Gastroesophageal sphincter (tissue), 4 donors: ENCODE measurements at regions not wholly inside any gene's neighbourhood (a gene's known extent, or its start where the extent isn't known, plus 50 kb on each side); places are given as distances from the start of the nearest gene placed in this dataset.

ENCODE experiments used
- ATAC-seq: fragments of 150-250 bp; one replicate; pipeline ENCODE4 v1.9.1; 2016; ENCODE audit warnings: mild to moderate bottlenecking, moderate library complexity
- H3K27ac ChIP-seq, 4 donors: fragments of 200-600 bp; sonication (generic) in 3 of 4; 1 replicate in 3 of 4; 2 replicates in 1 of 4; pipeline ENCODE4 v1.5.1; 2016 to 2019
- H3K27me3 ChIP-seq: fragments of 200-600 bp; sonication (generic); one replicate; pipeline ENCODE4 v1.5.1; 2019
- H3K36me3 ChIP-seq, 2 donors: fragments of 200-600 bp; sonication (generic); one replicate each; pipeline ENCODE4 v1.5.1; 2019; ENCODE audit warnings: control low read depth in 1 of 2
- H3K4me1 ChIP-seq, 3 donors: fragments of 200-600 bp; sonication (generic); 1 replicate in 2 of 3; 2 replicates in 1 of 3; pipeline ENCODE4 v1.5.1; 2016 to 2019; ENCODE audit warnings: control low read depth in 2 of 3
- H3K4me3 ChIP-seq, 2 donors: fragments of 200-600 bp; sonication (generic); one replicate each; pipeline ENCODE4 v1.5.1; 2019; ENCODE audit warnings: mild to moderate bottlenecking in 1 of 2, moderate library complexity in 1 of 2
- H3K9me3 ChIP-seq, 3 donors: fragments of 200-600 bp; sonication (generic); one replicate each; pipeline ENCODE4 v1.5.1; 2017 to 2019; ENCODE audit warnings: control low read depth in 2 of 3
- CTCF ChIP-seq, 4 experiments: fragments of 200-600 bp in 2 of 4; fragments of 450-650 bp in 2 of 4; sonication (generic) in 1 of 4; IDR thresholded peaks; one replicate each; pipeline ENCODE4 v1.5.1; 2017 to 2019; ENCODE audit warnings: antibody characterized with exemption in 4 of 4, mild to moderate bottlenecking in 2 of 4, moderate library complexity in 2 of 4
- EP300 ChIP-seq: sonication (generic); formaldehyde crosslinking; IDR thresholded peaks from one replicate; pipeline ENCODE4 v1.6.1; 2017; ENCODE audit warnings: antibody characterized with exemption, mild to moderate bottlenecking
- POLR2A ChIP-seq, 2 donors: fragments of 450-650 bp; IDR thresholded peaks; one replicate each; pipeline ENCODE4 v1.6.1; 2017; ENCODE audit warnings: antibody characterized with exemption in 2 of 2, mild to moderate bottlenecking in 2 of 2, moderate library complexity in 1 of 2
- POLR2AphosphoS5 ChIP-seq: sonication (generic); formaldehyde crosslinking; IDR thresholded peaks from one replicate; pipeline ENCODE4 v1.6.1; 2017; ENCODE audit warnings: antibody characterized with exemption
- WGBS, 2 donors: methylation state at CpG; one replicate each; pipeline ENCODE4 v1.1.5; 2018; ENCODE audit warnings: low coverage in 1 of 2; 5-methylcytosine and 5-hydroxymethylcytosine counted together

GRCh38 chr17:45730192-45730591, 53.9 kb upstream of the CRHR1 start:
- no peaks in the 10 kb centered on the region for H3K4me1 ChIP-seq
- peaks cover 64% of the 10 kb centered on the region for H3K27me3 ChIP-seq
- ATAC-seq, result no peak
- TF ChIP-seq POLR2A (IDR thresholded peaks at IDR 0.05), result no peak
- TF ChIP-seq EP300, result no peak
- TF ChIP-seq POLR2AphosphoS5, result no peak
- TF ChIP-seq CTCF (IDR thresholded peaks at IDR 0.05), result no peak
- peaks cover 0 to 36% (median 0%) of the 10 kb centered on the region in 3 donors for H3K9me3 ChIP-seq
- no peaks in the 10 kb centered on the region for H3K36me3 ChIP-seq
- H3K4me3 ChIP-seq, result no peak overlapping the region
- H3K27ac ChIP-seq, result no peak overlapping the region
- 100% methylated on average over 1 of the region's 2 CpGs; no CpG with 5 or more reads in 1 of the 2 donors for WGBS, 2 donors

GRCh38 chr17:45731459-45731858, 52.7 kb upstream of the CRHR1 start:
- 83% methylated on average over 1 of the region's 1 CpG for WGBS, 2 donors
- Histone ChIP-seq H3K27ac (no peak overlapping the region), H3K9me3 (peaks cover 0 to 30% (median 0%) of the 10 kb centered on the region in 3 donors), H3K4me1 (no peaks in the 10 kb centered on the region), H3K27me3 (peaks cover 53% of the 10 kb centered on the region), H3K4me3 (no peak overlapping the region), H3K36me3 (no peaks in the 10 kb centered on the region)
- no peak for ATAC-seq
- TF ChIP-seq POLR2AphosphoS5 (no peak), EP300 (no peak), CTCF (IDR thresholded peaks at IDR 0.05) (no peak), POLR2A (IDR thresholded peaks at IDR 0.05) (no peak)

- 14% methylated on average over 1 of the region's 6 CpGs; no CpG with 5 or more reads in 1 of the 2 donors for WGBS, 2 donors
- Histone ChIP-seq H3K27me3 (peaks cover 41% of the 10 kb centered on the region), H3K9me3 (peaks cover 0 to 30% (median 0%) of the 10 kb centered on the region in 3 donors), H3K4me3 (no peak overlapping the region), H3K36me3 (no peaks in the 10 kb centered on the region), H3K4me1 (no peaks in the 10 kb centered on the region), H3K27ac (no peak overlapping the region)
- TF ChIP-seq EP300 (no peak), CTCF (IDR thresholded peaks at IDR 0.05) (no peak), POLR2AphosphoS5 (no peak), POLR2A (IDR thresholded peaks at IDR 0.05) (no peak)
- ATAC-seq, result no peak
Measured at GRCh38 chr17:45732926-45733505, 51.1 kb upstream of the CRHR1 start.

- Histone ChIP-seq H3K27ac (no peak overlapping the region), H3K9me3 (peaks cover 0 to 30% (median 0%) of the 10 kb centered on the region in 3 donors), H3K27me3 (peaks cover 33% of the 10 kb centered on the region), H3K4me1 (no peaks in the 10 kb centered on the region), H3K4me3 (no peak overlapping the region), H3K36me3 (no peaks in the 10 kb centered on the region)
- WGBS, 2 donors, result 21 to 29% methylated on average over 2 of the region's 2 CpGs
- TF ChIP-seq POLR2A (IDR thresholded peaks at IDR 0.05) (no peak), EP300 (no peak), POLR2AphosphoS5 (no peak), CTCF (IDR thresholded peaks at IDR 0.05) (no peak)
- no peak for ATAC-seq
Measured at GRCh38 chr17:45733781-45734180, 50.3 kb upstream of the CRHR1 start.
